ENCODE measurements at regions not wholly inside any gene's neighbourhood (a gene's known extent, or its start where the extent isn't known, plus 50 kb on each side); places are given as distances from the start of the nearest gene placed in this dataset.

DNA sequence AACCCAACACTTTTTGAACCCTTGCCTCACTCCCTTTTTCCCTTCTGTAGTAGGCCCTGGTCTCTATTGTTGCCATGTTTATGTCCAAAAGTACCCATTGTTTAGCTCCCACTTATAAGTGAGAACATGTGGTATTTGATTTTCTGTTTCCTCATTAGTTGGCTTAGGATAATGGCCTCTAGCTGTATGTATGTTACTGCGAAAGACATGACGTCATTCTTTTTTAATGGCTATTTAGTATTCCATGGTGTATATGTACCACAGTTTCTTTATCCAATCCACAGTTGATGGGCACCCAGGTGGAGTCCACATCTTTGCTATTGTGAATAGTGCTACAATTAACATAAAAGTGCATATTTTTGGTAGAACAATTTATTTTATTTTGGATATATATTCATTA lies 90.3 kb upstream of the PTPRD start:
- no peaks in the 10 kb centered on the region for H3K79me2 ChIP-seq (ENCODE audit: insufficient read depth, low read depth, low read length)
- no peak overlapping the region for H3K4me2 ChIP-seq (ENCODE audit: low read length)
- no peak overlapping the region for H3K4me3 ChIP-seq (ENCODE audit: low read depth, low read length, poor library complexity, severe bottlenecking)
- no peaks in the 10 kb centered on the region for H3K36me3 ChIP-seq (ENCODE audit: insufficient read depth, low read length)
- H3K9me2 ChIP-seq (ENCODE audit: insufficient read depth, low read length), result no peaks in the 10 kb centered on the region
- H3K27ac ChIP-seq (ENCODE audit: low read depth, low read length, poor library complexity, severe bottlenecking), result no peak overlapping the region
- no peaks in the 10 kb centered on the region for H3K9me3 ChIP-seq (ENCODE audit: low read length)
- H2AFZ ChIP-seq (ENCODE audit: low read length), result no peak overlapping the region
- BruUV-seq (replicated peaks), result no TSS peak
- TF ChIP-seq EZH2phosphoT487 (IDR thresholded peaks at IDR 0.05; ENCODE audit: borderline replicate concordance, low read depth, low read length), result no peak
- TF ChIP-seq, protein P1, sequence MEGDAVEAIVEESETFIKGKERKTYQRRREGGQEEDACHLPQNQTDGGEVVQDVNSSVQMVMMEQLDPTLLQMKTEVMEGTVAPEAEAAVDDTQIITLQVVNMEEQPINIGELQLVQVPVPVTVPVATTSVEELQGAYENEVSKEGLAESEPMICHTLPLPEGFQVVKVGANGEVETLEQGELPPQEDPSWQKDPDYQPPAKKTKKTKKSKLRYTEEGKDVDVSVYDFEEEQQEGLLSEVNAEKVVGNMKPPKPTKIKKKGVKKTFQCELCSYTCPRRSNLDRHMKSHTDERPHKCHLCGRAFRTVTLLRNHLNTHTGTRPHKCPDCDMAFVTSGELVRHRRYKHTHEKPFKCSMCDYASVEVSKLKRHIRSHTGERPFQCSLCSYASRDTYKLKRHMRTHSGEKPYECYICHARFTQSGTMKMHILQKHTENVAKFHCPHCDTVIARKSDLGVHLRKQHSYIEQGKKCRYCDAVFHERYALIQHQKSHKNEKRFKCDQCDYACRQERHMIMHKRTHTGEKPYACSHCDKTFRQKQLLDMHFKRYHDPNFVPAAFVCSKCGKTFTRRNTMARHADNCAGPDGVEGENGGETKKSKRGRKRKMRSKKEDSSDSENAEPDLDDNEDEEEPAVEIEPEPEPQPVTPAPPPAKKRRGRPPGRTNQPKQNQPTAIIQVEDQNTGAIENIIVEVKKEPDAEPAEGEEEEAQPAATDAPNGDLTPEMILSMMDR (conservative IDR thresholded peaks at IDR 0.05; ENCODE audit: low read length), result no peak
- DNase-seq (ENCODE audit: low spot score), result no peak
- intact Hi-C loops (cut with micrococcal nuclease; ENCODE audit: unreplicated experiment), result no loop called here
- no peaks in the 10 kb centered on the region for H4K20me1 ChIP-seq (ENCODE audit: insufficient read depth, low read length)
- ChIA-PET POLR2A (no interaction called here), CTCF (ENCODE audit: unreplicated experiment) (no interaction called here)
- H3K4me1 ChIP-seq (ENCODE audit: insufficient read depth, low read length, poor library complexity, severe bottlenecking), result no peaks in the 10 kb centered on the region

DNA sequence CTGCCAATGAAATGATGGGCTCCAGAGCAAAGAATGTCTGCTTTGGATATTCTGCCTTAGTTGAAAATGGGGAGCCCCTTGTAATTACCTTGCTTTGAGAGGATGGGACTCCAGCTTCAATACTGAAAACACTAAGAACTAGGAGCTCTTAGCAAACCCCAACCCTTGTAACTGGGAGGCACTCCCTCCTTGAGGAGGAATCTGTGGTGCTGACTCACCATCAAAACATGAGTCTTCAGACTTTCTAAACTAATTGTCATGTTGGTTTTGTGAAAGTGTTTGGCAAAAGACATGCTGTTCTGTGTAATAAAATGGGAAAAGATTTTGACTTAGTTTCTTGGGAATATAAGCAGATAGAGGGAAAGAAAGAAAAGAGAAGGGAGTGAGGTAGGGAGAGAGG lies 91.9 kb upstream of the PTPRD start:
- no peak for DNase-seq (ENCODE audit: low spot score)
- POLR2A ChIA-PET, result no interaction called here
- Histone ChIP-seq H3K27ac (ENCODE audit: low read depth, low read length, poor library complexity, severe bottlenecking) (no peak overlapping the region), H3K4me2 (ENCODE audit: low read length) (no peak overlapping the region), H3K9me2 (ENCODE audit: insufficient read depth, low read length) (no peaks in the 10 kb centered on the region), H3K4me3 (ENCODE audit: low read depth, low read length, poor library complexity, severe bottlenecking) (no peak overlapping the region), H3K36me3 (ENCODE audit: insufficient read depth, low read length) (no peaks in the 10 kb centered on the region), H3K79me2 (ENCODE audit: insufficient read depth, low read depth, low read length) (no peaks in the 10 kb centered on the region), H3K9me3 (ENCODE audit: low read length) (no peaks in the 10 kb centered on the region), H3K4me1 (ENCODE audit: insufficient read depth, low read length, poor library complexity, severe bottlenecking) (no peaks in the 10 kb centered on the region), H2AFZ (ENCODE audit: low read length) (no peak overlapping the region), H4K20me1 (ENCODE audit: insufficient read depth, low read length) (no peaks in the 10 kb centered on the region)
- intact Hi-C loops (cut with micrococcal nuclease; ENCODE audit: unreplicated experiment), result no loop called here
- TF ChIP-seq EZH2phosphoT487 (IDR thresholded peaks at IDR 0.05; ENCODE audit: borderline replicate concordance, low read depth, low read length), result no peak
- TF ChIP-seq, protein P1 (conservative IDR thresholded peaks at IDR 0.05; ENCODE audit: low read length), result no peak
- BruUV-seq (replicated peaks), result no TSS peak
- CTCF ChIA-PET (ENCODE audit: unreplicated experiment), result no interaction called here

DNA sequence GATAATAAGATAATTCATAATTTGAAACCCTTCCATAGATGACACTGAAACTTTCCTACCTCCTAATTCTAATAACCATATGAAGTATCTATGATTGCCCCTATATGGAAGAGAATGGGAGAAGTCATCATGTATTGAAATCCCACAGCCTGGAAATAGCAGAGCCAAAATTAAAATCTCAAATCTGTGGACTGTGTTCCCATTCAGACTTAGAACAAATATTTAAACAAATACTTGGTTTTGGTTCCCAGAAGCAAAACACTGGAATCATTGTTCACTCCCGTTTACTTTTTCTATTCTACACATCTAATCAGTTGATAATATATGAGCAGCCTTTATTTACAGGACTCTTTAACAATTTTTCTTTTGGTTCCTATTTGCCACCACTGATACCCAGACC lies 92.6 kb upstream of the PTPRD start:
- Histone ChIP-seq H4K20me1 (ENCODE audit: insufficient read depth, low read length) (no peaks in the 10 kb centered on the region), H3K9me3 (ENCODE audit: low read length) (no peaks in the 10 kb centered on the region), H2AFZ (ENCODE audit: low read length) (no peak overlapping the region), H3K9me2 (ENCODE audit: insufficient read depth, low read length) (no peaks in the 10 kb centered on the region), H3K4me2 (ENCODE audit: low read length) (no peak overlapping the region), H3K27ac (ENCODE audit: low read depth, low read length, poor library complexity, severe bottlenecking) (no peak overlapping the region), H3K36me3 (ENCODE audit: insufficient read depth, low read length) (no peaks in the 10 kb centered on the region), H3K79me2 (ENCODE audit: insufficient read depth, low read depth, low read length) (no peaks in the 10 kb centered on the region), H3K4me3 (ENCODE audit: low read depth, low read length, poor library complexity, severe bottlenecking) (no peak overlapping the region), H3K4me1 (ENCODE audit: insufficient read depth, low read length, poor library complexity, severe bottlenecking) (no peaks in the 10 kb centered on the region)
- no TSS peak for BruUV-seq (replicated peaks)
- CTCF ChIA-PET (ENCODE audit: unreplicated experiment), result no interaction called here
- intact Hi-C loops (cut with micrococcal nuclease; ENCODE audit: unreplicated experiment), result no loop called here
- no peak for DNase-seq (ENCODE audit: low spot score)
- TF ChIP-seq EZH2phosphoT487 (IDR thresholded peaks at IDR 0.05; ENCODE audit: borderline replicate concordance, low read depth, low read length), result no peak
- TF ChIP-seq, protein P1 (conservative IDR thresholded peaks at IDR 0.05; ENCODE audit: low read length), result no peak
- POLR2A ChIA-PET, result no interaction called here

Measured in OCI-LY7 (cell line).